HG03175 (cell line): ENCODE measurements at regions not wholly inside any gene's neighbourhood (a gene's known extent, or its start where the extent isn't known, plus 50 kb on each side); places are given as distances from the start of the nearest gene placed in this dataset.

Experiments
- ATAC-seq: cut with Tn5 transposase; IDR thresholded peaks from one replicate; pipeline ENCODE4 v1.9.1; 2021; ENCODE audit warnings: mild to moderate bottlenecking, moderate library complexity; ENCODE audit not compliant: unreplicated experiment

GRCh38 chr12:92208613-92209121 lies 63.0 kb upstream of the BTG1 start:
- peak; percentile 66 for ATAC-seq

DNA sequence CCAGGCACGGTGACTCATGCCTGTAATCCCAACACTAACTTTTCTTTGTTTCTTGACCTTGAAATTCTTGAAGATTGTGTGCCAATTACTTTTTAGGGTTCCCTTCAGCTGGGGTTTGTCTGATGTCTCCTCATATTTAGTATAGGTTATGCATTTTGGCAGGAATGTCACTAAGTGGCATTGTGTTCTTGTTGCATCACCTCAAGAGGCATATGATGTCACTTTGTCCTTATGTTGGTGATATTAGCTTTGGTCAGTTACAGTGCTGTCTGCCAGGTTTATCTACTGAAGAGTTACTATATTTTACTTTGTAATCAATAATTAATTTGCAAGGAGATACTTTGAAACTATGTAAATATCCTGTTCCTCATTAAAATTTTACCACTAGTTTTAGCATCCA lies 61.0 kb upstream of the BTG1 start:
- ATAC-seq = no peak

DNA sequence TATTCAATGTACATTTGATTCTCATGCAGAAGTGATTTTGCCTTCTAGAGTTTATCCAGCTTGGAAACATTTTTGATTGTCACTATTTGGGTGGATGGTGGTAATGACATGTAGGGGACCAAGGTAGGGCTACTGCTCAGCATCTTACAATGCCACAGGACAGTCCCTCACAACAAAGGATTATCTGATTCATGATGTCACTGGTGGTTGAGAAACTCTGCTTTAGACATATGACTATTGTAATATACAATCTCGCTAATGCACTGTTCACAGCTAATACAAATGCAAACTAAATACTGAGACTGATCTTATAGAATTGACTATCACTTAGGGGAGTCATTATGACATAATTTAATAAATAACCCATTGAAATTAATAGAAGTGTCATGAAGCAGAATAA lies 60.4 kb upstream of the BTG1 start:
- no peak for ATAC-seq

- ATAC-seq = no peak
These were observed 54.4 kb upstream of the BTG1 start for GRCh38 chr12:92199819-92200576.

GRCh38 chr12:92197815-92198214 lies 52.2 kb upstream of the BTG1 start:
- no peak for ATAC-seq

- no peak for ATAC-seq
These were observed 50.7 kb upstream of the BTG1 start for GRCh38 chr12:92196368-92196767.
